ENCODE measurements at regions not wholly inside any gene's neighbourhood (a gene's known extent, or its start where the extent isn't known, plus 50 kb on each side); places are given as distances from the start of the nearest gene placed in this dataset.
A peak's percentile ranks its signal among the peaks of the same experiment; 100 is the strongest.

GRCh38 chr11:131207901-131208300 is 162.5 kb upstream of the NTM start:
- Mint-ChIP-seq H3K4me1 (ENCODE audit: low read depth) (peaks cover 7% of the 10 kb centered on the region; the same call in 1 of the 2 replicates), H3K27ac (no peak overlapping the region), H3K36me3 (ENCODE audit: low read depth) (no peaks in the 10 kb centered on the region), H3K27me3 (ENCODE audit: insufficient read depth) (peaks cover 8% of the 10 kb centered on the region), H3K9me3 (no peaks in the 10 kb centered on the region), H3K4me3 (no peak overlapping the region)
- no peak for TF ChIP-seq CTCF (IDR thresholded peaks at IDR 0.05)
- no peak for DNase-seq

GRCh38 chr11:131217313-131218310 is 152.8 kb upstream of the NTM start:
- H3K27me3 Mint-ChIP-seq (ENCODE audit: insufficient read depth) = peaks cover 15% of the 10 kb centered on the region
- peaks cover 7% of the 10 kb centered on the region for H3K4me1 Mint-ChIP-seq (ENCODE audit: low read depth)
- H3K9me3 Mint-ChIP-seq = no peaks in the 10 kb centered on the region
- peak; percentile 41 for DNase-seq
- H3K4me3 Mint-ChIP-seq = no peak overlapping the region
- H3K36me3 Mint-ChIP-seq (ENCODE audit: low read depth) = no peaks in the 10 kb centered on the region
- H3K27ac Mint-ChIP-seq = no peak overlapping the region
- peak; percentile 79 for TF ChIP-seq CTCF (IDR thresholded peaks at IDR 0.05)

- TF ChIP-seq CTCF (IDR thresholded peaks at IDR 0.05) = no peak
- Mint-ChIP-seq H3K4me3 (no peak overlapping the region), H3K4me1 (ENCODE audit: low read depth) (peaks cover 7% of the 10 kb centered on the region), H3K27me3 (ENCODE audit: insufficient read depth) (peaks cover 15% of the 10 kb centered on the region), H3K27ac (no peak overlapping the region), H3K9me3 (no peaks in the 10 kb centered on the region), H3K36me3 (ENCODE audit: low read depth) (no peaks in the 10 kb centered on the region)
- DNase-seq = no peak
Observed at GRCh38 chr11:131218542-131218941, 151.9 kb upstream of the NTM start.

GRCh38 chr11:131219646-131220045 is 150.8 kb upstream of the NTM start:
- H3K4me3 Mint-ChIP-seq = no peak overlapping the region
- no peak for DNase-seq
- no peaks in the 10 kb centered on the region for H3K9me3 Mint-ChIP-seq
- H3K27ac Mint-ChIP-seq = no peak overlapping the region
- peaks cover 7% of the 10 kb centered on the region for H3K4me1 Mint-ChIP-seq (ENCODE audit: low read depth)
- no peaks in the 10 kb centered on the region for H3K36me3 Mint-ChIP-seq (ENCODE audit: low read depth)
- TF ChIP-seq CTCF (IDR thresholded peaks at IDR 0.05) = no peak
- peaks cover 13% of the 10 kb centered on the region for H3K27me3 Mint-ChIP-seq (ENCODE audit: insufficient read depth)

GRCh38 chr11:131223198-131223991 is 147.0 kb upstream of the NTM start:
- no peak for TF ChIP-seq CTCF (IDR thresholded peaks at IDR 0.05)
- Mint-ChIP-seq H3K27ac (no peak overlapping the region), H3K4me1 (ENCODE audit: low read depth) (peaks cover 5% of the 10 kb centered on the region), H3K27me3 (ENCODE audit: insufficient read depth) (peaks cover 23% of the 10 kb centered on the region), H3K4me3 (no peak overlapping the region), H3K9me3 (no peaks in the 10 kb centered on the region), H3K36me3 (ENCODE audit: low read depth) (no peaks in the 10 kb centered on the region)
- DNase-seq = no peak
